HG03095 (cell line): ENCODE measurements at regions not wholly inside any gene's neighbourhood (a gene's known extent, or its start where the extent isn't known, plus 50 kb on each side); places are given as distances from the start of the nearest gene placed in this dataset.
"Not testable (repeated sequence)": the region's sequence is repeated elsewhere in the genome, so short reads cannot be mapped to it uniquely, and the experiment has no call there.

ENCODE experiments used
- ATAC-seq: cut with Tn5 transposase; IDR thresholded peaks from one replicate; pipeline ENCODE4 v1.9.1; 2021; ENCODE audit warnings: moderate library complexity; ENCODE audit not compliant: unreplicated experiment

DNA sequence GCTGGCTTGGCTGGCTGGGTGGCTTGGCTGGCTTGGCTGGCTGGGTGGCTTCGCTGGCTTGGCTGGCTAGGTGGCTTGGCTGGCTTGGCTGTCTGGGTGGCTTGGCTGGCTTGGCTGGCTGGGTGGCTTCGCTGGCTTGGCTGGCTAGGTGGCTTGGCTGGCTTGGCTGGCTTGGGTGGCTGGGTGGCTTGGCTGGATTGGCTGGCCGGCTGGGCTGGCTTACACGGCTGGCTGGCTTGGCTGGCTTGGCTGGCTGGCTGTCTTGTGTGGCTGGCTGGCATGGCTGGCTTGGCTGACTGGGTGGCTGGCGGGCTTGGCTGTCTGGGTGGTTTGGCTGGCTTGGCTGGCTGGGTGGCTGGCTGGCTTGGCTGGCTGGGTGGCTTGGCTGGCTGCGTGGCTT, 437.0 kb downstream of the GOLGA6L6 start:
- ATAC-seq, result not testable (repeated sequence)

DNA sequence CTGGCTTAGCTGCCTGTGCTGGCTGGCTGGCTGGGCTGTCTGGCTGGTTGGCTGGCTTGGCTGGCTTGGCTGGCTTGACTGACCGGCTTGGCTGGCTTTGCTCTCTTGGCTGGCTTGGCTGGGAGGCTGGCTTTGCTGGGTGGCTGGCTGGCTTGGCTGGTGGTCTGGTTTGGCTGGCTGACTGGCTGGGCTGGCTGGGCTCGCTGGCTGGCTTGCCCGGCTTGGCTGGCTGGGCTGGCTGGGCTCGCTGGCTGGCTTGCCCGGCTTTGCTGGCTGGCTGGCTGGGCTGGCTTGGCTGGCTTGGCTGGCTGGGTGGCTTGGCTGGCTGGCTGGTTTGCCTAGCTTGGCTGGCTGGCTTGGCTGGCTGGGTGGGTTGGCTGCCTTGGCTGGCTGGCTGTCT, 438.7 kb downstream of the GOLGA6L6 start:
- not testable (repeated sequence) for ATAC-seq

DNA sequence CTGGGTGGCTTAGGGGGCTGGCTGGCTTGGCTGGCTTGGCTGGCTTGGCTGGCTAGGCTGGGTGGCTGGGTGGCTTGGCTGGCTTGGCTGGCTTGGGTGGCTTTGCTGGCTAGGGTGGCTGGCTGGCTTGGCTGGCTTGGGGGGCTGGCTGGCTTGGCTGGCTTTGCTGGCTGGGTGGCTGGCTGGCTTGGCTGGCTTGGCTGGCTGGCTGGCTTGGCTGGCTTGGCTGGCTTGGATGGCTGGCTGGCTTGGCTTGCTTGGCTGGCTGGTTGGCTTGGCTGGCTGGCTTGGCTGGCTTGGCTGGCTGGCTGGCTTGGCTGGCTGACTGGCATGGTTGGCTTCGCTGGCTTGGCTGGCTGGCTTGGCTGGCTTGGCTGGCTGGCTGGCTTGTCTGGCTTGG, 439.4 kb downstream of the GOLGA6L6 start:
- not testable (repeated sequence) for ATAC-seq

- not testable (repeated sequence) for ATAC-seq
Measured at GRCh38 chr15:20101281-20101680, 440.3 kb downstream of the GOLGA6L6 start.

GRCh38 chr15:20100604-20101270, 440.9 kb downstream of the GOLGA6L6 start:
- not testable (repeated sequence) for ATAC-seq

GRCh38 chr15:20095699-20096303, 445.8 kb downstream of the GOLGA6L6 start:
- not testable (repeated sequence) for ATAC-seq

DNA sequence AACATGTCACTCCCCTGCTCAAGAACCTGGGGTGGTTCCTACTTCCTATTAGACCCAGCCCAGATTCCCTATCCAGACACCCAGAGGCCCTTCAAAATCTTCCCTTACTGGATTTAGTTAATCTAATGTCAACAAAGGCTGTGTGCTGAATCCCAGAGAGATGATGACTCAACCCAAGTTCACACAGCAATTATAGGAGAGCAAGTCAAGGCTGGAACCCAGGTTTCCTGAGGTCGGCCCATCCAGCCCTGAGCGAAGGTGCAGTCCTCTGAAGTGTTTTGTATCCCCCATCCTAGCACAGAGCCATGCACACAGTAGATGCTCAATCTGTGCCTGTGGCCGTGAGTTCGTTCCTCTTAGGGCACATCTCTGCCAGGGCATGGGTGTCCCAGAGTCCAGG, 452.1 kb downstream of the GOLGA6L6 start:
- not testable (repeated sequence) for ATAC-seq

DNA sequence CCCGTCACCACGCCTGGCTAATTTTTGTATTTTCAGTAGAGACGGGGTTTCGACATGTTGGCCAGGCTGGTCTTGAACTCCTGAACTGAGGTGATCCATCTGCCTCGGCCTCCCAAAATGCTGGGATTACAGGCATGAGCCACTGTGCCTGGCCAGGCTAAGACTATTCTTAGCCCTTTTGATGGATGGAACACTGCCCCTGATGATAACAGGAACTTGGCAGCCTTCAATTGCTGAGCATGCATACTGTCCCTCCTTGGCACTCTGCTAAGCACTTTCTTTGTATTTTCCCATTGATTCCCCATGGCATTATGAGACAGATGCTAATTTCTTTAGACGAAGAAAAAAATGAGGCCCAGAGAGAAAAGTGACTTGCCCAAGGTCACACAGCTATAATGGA, 457.6 kb downstream of the GOLGA6L6 start:
- ATAC-seq, result not testable (repeated sequence)

GRCh38 chr15:20074082-20074481, 467.5 kb downstream of the GOLGA6L6 start:
- ATAC-seq, result not testable (repeated sequence)

GRCh38 chr15:20069043-20069442, 472.6 kb downstream of the GOLGA6L6 start:
- ATAC-seq, result not testable (repeated sequence)

DNA sequence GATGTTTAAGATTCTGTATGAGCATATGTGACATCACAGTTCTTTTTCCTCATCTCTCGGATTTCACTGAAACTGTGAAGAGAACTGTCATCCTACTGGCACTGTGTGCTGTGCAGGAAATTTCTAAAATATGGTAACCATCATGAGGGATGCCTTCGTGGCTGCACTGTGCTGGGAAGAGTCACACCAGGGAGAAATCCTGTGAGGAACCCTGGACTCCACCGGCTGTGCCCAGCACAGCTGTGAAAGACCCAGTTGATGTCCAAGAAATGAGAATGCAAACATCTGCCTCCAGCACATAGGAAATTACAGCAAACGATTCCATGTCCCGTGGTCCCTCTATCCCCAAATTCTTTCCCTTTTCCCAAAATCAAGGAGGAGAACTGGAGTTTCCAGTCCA, 475.4 kb downstream of the GOLGA6L6 start:
- not testable (repeated sequence) for ATAC-seq

DNA sequence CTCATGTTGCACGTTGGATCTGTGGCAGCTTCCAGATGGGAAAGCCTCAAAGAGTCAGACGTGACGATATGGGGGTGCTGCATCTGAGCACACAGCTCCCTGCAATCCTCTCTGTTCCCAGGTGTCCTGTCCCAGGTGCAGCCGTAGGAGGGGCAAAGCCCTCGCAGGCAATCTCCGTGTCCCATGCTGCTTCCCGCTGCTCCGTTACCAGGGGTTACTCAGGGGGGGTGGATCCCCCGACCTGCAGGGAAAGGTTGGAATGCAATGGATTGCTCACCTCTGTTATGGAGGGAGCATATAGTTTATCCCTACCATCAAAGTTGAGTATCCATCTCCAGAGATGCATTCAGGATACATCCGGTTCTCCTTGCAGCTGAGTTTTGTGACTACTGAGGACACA, 476.1 kb downstream of the GOLGA6L6 start:
- not testable (repeated sequence) for ATAC-seq

DNA sequence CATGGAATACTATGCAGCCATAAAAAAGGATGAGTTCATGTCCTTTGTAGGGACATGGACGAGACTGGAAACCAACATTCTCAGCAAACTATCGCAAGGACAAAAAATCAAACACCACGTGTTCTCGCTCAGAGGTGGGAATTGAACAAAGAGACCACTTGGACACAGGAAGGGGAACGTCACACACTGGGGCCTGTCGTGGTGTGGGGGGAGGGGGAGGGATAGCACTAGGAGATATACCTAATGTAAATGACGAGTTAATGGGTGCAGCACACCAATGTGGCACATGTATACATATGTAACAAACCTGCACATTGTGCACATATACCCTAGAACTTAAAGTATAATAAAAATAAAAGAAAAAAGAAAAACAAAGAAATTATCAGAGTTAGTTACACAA, 478.4 kb downstream of the GOLGA6L6 start:
- not testable (repeated sequence) for ATAC-seq

- ATAC-seq, result not testable (repeated sequence)
Measured at GRCh38 chr15:20060838-20061237, 480.8 kb downstream of the GOLGA6L6 start.

- not testable (repeated sequence) for ATAC-seq
Measured at GRCh38 chr15:20056871-20057270, 484.7 kb downstream of the GOLGA6L6 start.

- not testable (repeated sequence) for ATAC-seq
Measured at GRCh38 chr15:20055921-20056320, 485.7 kb downstream of the GOLGA6L6 start.

- not testable (repeated sequence) for ATAC-seq
Measured at GRCh38 chr15:20048189-20048588, 493.4 kb downstream of the GOLGA6L6 start.

DNA sequence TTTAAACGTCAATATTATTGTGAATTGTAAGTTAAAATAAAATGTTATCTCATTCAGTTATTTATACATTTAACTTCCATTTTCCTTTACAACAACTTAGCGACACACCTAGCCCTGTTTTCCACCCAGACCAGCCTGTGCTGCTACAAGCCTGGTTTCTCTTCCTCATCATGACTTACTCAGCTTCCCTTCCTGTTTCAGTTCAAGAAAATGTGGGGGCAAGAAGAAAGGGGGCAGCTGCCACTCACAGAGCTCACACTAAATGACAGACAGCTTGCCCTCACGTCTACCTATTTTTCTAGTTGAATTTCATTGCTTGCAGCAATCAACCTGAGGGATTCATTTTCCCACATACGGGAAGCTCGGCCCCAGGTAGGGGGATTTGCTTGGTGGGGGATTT, 496.4 kb downstream of the GOLGA6L6 start:
- not testable (repeated sequence) for ATAC-seq

DNA sequence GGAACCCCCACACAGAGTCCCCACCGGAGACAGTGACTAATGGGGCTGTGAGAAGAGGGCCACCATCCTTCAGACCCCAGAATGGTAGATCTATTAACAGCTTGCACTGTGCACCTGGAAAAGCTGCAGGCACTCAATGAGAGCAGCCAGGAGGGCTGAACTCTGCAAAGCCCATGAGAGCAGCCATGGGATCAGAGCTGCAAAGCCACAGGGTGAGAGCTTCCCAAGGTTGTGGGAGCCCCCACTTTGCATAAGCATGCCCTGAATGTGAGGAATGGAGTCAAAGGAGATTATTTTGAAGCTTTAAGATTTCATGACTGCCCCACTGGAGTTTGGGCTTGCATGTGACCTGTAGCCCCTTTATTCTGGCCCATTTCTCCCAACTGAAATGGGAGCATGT, 500.9 kb downstream of the GOLGA6L6 start:
- not testable (repeated sequence) for ATAC-seq

DNA sequence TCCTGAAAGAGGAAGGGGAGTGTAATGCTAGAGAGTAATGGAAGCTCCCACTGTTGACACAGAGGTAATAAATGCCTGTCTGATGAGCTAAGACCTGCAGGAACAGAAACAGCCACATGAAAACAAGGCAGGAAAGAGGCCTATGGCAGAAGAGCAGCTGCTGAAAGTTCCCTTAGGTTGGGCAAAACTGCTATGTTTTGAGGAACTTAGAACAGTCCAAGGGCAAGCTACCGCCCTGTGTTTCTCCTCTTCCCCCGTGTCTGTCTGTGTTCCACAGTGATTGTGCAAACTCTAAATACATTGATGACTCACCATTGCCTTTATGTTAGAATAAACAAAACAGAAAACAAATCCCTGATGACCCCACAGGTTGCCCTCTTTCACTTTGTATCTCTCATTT, 516.6 kb downstream of the GOLGA6L6 start:
- not testable (repeated sequence) for ATAC-seq

- not testable (repeated sequence) for ATAC-seq
Measured at GRCh38 chr15:20022349-20022748, 519.3 kb downstream of the GOLGA6L6 start.

DNA sequence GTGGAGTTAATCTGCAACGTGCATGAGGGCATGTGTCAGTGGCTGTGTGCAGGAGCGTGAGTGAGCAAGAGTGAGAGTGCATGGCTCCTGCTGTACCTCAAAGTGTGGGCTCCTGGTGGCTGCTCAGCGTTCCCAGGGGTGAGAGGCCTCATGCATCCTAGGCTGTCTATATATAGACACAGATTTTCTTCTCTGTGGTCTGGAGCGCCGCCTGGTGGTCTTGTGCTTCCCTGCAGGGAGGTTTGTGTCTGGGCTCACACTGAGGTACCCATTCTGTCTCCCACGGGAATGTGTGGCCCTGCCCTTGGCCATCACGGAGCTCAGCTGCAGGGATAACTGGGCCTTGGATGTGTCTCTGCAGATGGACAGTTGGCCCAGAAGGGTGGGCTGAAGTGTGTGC, 520.2 kb downstream of the GOLGA6L6 start:
- not testable (repeated sequence) for ATAC-seq
